Effector memory CD4-positive, alpha-beta T cell (primary cell): ENCODE measurements at regions not wholly inside any gene's neighbourhood (a gene's known extent, or its start where the extent isn't known, plus 50 kb on each side); places are given as distances from the start of the nearest gene placed in this dataset.

Source experiments
- DNase-seq, 3 donors: peaks; one replicate each; pipeline ENCODE4 v3.0.0-alpha.2; 2020
- H3K27ac ChIP-seq: 2 replicates; pipeline ENCODE4 v1.7.0; 2013; ENCODE audit warnings: mild to moderate bottlenecking, low read length, moderate library complexity; ENCODE audit not compliant: insufficient read depth, poor library complexity, severe bottlenecking
- H3K27me3 ChIP-seq: replicated peaks from 2 replicates; pipeline ENCODE4 v1.7.0; 2013; ENCODE audit warnings: mild to moderate bottlenecking, low read length; ENCODE audit not compliant: insufficient read depth, control insufficient read depth, poor library complexity, severe bottlenecking
- H3K36me3 ChIP-seq: 2 replicates; pipeline ENCODE4 v1.7.0; 2013; ENCODE audit warnings: mild to moderate bottlenecking, low read length, moderate library complexity; ENCODE audit not compliant: control insufficient read depth, insufficient read depth
- H3K4me1 ChIP-seq: 2 replicates; pipeline ENCODE4 v1.7.0; 2013; ENCODE audit warnings: low read length, mild to moderate bottlenecking; ENCODE audit not compliant: control insufficient read depth, insufficient read depth, poor library complexity, severe bottlenecking
- H3K4me3 ChIP-seq: 2 replicates; pipeline ENCODE4 v1.7.0; 2013; ENCODE audit warnings: low read length, low read depth, mild to moderate bottlenecking; ENCODE audit not compliant: insufficient read depth, poor library complexity, severe bottlenecking
- H3K9me3 ChIP-seq: 2 replicates; pipeline ENCODE4 v1.7.0; 2013; ENCODE audit warnings: mild to moderate bottlenecking, low read length, moderate library complexity; ENCODE audit not compliant: control insufficient read depth

DNA sequence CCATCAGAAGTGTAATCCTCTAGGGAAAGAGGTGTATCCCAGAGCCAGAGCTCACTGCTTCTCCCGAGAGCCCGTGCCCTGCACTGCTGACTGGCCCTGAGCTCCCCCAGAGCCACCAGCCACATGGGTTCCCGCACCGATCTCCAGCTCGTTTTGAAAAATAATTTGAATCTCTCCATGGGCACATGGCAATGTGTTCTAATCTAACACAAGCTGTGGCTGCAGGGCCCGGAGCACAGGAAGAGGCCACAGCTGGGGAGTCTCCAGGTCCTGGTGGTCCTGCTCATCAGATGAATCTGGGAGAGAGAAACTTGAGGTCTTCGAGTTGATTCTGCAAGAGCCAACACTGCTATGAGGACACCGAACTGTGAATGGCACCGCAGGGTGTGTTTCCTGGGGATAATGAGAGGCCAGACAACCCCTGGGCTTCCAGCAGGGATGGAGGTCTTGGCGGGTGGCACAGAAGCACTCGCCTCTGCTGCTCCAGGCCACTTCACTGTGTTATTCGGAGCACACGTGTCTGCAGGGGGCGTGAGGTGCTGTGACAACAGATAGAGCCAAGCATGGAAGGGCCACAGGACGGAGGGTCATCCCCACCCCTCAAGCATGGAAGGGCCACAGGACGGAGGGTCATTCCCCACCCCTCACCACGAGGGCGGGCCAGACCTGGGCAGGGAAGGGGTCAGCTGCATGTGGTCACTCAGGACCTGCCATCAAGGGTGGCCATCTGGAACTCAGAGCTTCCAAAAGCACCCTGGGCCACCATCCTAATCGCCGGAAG, 196.8 kb downstream of the NDUFA10 start:
- H3K4me3 ChIP-seq = no peak overlapping the region
- H3K27ac ChIP-seq = no peak overlapping the region
- no peaks in the 10 kb centered on the region for H3K27me3 ChIP-seq
- DNase-seq = no peak
- no peaks in the 10 kb centered on the region for H3K9me3 ChIP-seq
- no peaks in the 10 kb centered on the region for H3K4me1 ChIP-seq
- H3K36me3 ChIP-seq = no peaks in the 10 kb centered on the region

GRCh38 chr2:239827523-239827890, 197.6 kb downstream of the NDUFA10 start:
- H3K36me3 ChIP-seq = no peaks in the 10 kb centered on the region
- H3K4me3 ChIP-seq = no peak overlapping the region
- no peak for DNase-seq
- no peak overlapping the region for H3K27ac ChIP-seq
- H3K4me1 ChIP-seq = no peaks in the 10 kb centered on the region
- H3K27me3 ChIP-seq = no peaks in the 10 kb centered on the region
- no peaks in the 10 kb centered on the region for H3K9me3 ChIP-seq

GRCh38 chr2:239826786-239827522, 198.2 kb downstream of the NDUFA10 start:
- DNase-seq = no peak
- Histone ChIP-seq H3K27ac (no peak overlapping the region), H3K9me3 (no peaks in the 10 kb centered on the region), H3K36me3 (no peaks in the 10 kb centered on the region), H3K4me1 (no peaks in the 10 kb centered on the region), H3K4me3 (no peak overlapping the region), H3K27me3 (no peaks in the 10 kb centered on the region)

DNA sequence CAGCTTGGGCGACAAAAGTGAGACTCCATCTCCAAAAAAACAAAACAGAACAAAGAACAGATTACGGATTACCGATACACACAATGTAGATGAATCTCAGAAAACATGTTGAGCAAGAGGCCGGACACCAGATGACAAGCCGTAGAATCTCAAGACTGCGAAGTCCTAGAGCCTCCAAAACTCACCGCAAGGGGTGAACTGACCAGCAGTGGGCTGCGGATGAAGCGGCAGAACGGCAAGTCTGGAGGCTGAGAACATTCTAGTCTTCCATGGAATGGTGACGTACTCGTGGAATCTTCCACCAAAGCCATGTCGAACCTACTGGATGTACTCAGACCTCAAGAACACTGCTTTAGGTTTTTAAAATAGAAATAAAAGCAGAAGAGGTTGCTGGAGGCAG, 198.8 kb downstream of the NDUFA10 start:
- Histone ChIP-seq H3K27ac (no peak overlapping the region), H3K4me3 (no peak overlapping the region), H3K4me1 (no peaks in the 10 kb centered on the region), H3K36me3 (no peaks in the 10 kb centered on the region), H3K9me3 (no peaks in the 10 kb centered on the region), H3K27me3 (no peaks in the 10 kb centered on the region)
- DNase-seq = no peak

GRCh38 chr2:239825705-239825979, 199.5 kb downstream of the NDUFA10 start:
- Histone ChIP-seq H3K4me3 (no peak overlapping the region), H3K27me3 (no peaks in the 10 kb centered on the region), H3K27ac (no peak overlapping the region), H3K36me3 (no peaks in the 10 kb centered on the region), H3K9me3 (no peaks in the 10 kb centered on the region), H3K4me1 (no peaks in the 10 kb centered on the region)
- no peak for DNase-seq

- no peaks in the 10 kb centered on the region for H3K27me3 ChIP-seq
- no peak overlapping the region for H3K4me3 ChIP-seq
- no peak overlapping the region for H3K27ac ChIP-seq
- no peak for DNase-seq
- no peaks in the 10 kb centered on the region for H3K4me1 ChIP-seq
- no peaks in the 10 kb centered on the region for H3K9me3 ChIP-seq
- no peaks in the 10 kb centered on the region for H3K36me3 ChIP-seq
Measured at GRCh38 chr2:239824866-239825704, 200.1 kb downstream of the NDUFA10 start.

DNA sequence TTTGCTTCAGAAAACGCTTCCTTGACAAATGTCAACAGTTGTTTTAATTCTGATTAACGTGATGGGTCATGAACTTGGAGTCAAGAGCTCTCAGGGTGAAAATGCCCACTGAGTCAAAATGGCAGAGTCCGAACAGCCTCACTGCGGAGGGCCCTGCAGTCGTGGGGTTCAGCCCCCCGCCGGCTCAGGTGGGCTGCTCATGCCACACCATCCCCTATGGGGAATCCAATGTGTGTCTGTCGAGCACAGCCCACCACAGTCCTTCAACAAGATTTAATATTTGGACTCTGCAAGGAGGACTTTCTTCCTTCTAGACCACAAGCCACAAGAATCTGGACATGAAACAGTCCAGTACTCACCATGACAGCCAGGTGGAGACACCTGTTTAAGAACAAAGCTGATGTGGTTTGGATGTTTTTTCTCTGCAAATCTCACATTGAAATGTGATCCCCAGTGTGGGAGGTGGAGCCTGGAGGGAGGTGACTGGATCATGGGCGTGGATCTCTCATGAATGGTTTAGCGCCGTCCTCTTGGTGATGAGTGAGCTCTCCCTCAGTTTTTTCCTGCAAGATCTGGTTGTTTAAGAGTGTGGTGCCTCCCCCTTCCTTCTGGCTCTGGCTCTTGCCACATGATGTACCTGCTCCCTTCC, 201.0 kb downstream of the NDUFA10 start:
- Histone ChIP-seq H3K4me1 (no peaks in the 10 kb centered on the region), H3K27ac (no peak overlapping the region), H3K36me3 (no peaks in the 10 kb centered on the region), H3K9me3 (no peaks in the 10 kb centered on the region), H3K27me3 (no peaks in the 10 kb centered on the region), H3K4me3 (no peak overlapping the region)
- no peak for DNase-seq

DNA sequence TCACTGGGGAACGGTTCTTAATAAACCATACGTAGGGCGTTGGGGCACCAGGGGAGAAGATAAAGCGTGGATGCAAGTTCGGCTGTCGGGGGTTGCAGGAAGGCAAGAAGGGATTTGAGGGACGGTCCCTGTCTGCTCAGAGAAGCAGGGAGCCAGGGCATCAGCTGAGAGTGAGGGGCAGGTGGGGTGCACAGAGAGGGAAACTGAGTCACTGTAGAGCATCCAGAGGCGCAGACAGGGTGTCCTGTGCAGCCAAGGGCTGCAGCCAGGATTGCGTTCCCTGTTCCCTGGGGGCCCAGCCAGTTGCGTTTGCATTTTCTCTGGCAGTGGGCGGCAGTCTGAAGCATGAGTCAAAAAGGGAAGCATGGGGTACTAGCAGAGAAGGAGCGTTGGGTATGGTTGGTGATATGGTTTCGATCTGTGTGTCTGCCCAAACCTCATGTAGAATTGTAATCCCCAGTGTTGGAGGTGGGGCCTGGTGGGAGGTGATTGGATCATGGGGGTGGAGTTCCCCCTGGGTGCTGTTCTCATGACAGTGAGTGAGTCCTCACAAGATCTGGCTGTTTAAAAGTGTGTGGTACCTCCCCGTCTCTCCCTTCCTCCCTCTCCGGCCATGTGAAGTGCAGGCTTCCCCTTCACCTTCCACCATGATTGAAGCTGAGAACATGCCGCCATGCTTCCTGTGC, 202.9 kb downstream of the NDUFA10 start:
- DNase-seq = no peak
- Histone ChIP-seq H3K4me3 (no peak overlapping the region), H3K36me3 (no peaks in the 10 kb centered on the region), H3K4me1 (no peaks in the 10 kb centered on the region), H3K9me3 (no peaks in the 10 kb centered on the region), H3K27me3 (no peaks in the 10 kb centered on the region), H3K27ac (no peak overlapping the region)

DNA sequence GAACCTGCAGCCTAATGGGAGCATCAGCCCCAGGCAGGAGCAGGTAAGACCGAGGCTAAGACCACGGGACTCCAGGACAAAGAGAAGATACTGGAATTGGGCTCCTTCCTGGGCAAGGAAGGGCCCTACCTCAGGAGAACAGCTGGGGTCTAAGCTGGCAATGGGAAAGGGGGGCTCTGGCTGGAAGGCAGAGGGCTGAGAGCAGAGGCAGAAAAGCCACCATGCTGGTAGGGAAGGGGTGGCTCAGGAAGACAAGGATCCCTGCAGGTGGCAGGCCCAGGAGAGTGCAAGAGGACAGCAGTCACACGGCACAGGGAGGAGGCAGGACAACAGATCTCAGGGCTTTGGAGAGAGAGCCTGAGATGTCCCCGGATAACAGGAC, 203.5 kb downstream of the NDUFA10 start:
- Histone ChIP-seq H3K27ac (no peak overlapping the region), H3K9me3 (no peaks in the 10 kb centered on the region), H3K4me1 (no peaks in the 10 kb centered on the region), H3K36me3 (no peaks in the 10 kb centered on the region), H3K27me3 (no peaks in the 10 kb centered on the region), H3K4me3 (no peak overlapping the region)
- DNase-seq = no peak
